A172 (cell line): ENCODE measurements at regions not wholly inside any gene's neighbourhood (a gene's known extent, or its start where the extent isn't known, plus 50 kb on each side); places are given as distances from the start of the nearest gene placed in this dataset.

Experiments
- DNase-seq: peaks from one replicate; pipeline ENCODE4 v3.0.0-alpha.2; 2015; ENCODE audit warnings: low spot score

GRCh38 chr4:17174751-17175150, 276.3 kb upstream of the LDB2 start:
- no peak for DNase-seq

GRCh38 chr4:17173300-17173699, 274.9 kb upstream of the LDB2 start:
- DNase-seq = no peak

GRCh38 chr4:17170131-17170530, 271.7 kb upstream of the LDB2 start:
- no peak for DNase-seq

- DNase-seq = no peak
These were observed 271.3 kb upstream of the LDB2 start for GRCh38 chr4:17169699-17170098.

GRCh38 chr4:17168571-17168970, 270.1 kb upstream of the LDB2 start:
- no peak for DNase-seq

GRCh38 chr4:17166954-17167353, 268.5 kb upstream of the LDB2 start:
- DNase-seq = no peak

- no peak for DNase-seq
These were observed 266.8 kb upstream of the LDB2 start for GRCh38 chr4:17165286-17165685.

GRCh38 chr4:17164666-17165065, 266.2 kb upstream of the LDB2 start:
- no peak for DNase-seq

GRCh38 chr4:17163156-17163771, 264.8 kb upstream of the LDB2 start:
- no peak for DNase-seq

GRCh38 chr4:17157304-17157703, 258.9 kb upstream of the LDB2 start:
- no peak for DNase-seq

- no peak for DNase-seq
These were observed 257.0 kb upstream of the LDB2 start for GRCh38 chr4:17155486-17155885.

- no peak for DNase-seq
These were observed 255.1 kb upstream of the LDB2 start for GRCh38 chr4:17153572-17153971.

- DNase-seq = no peak
These were observed 254.6 kb upstream of the LDB2 start for GRCh38 chr4:17152941-17153540.

GRCh38 chr4:17142232-17142711, 243.8 kb upstream of the LDB2 start:
- DNase-seq = no peak

GRCh38 chr4:17138847-17139246, 240.4 kb upstream of the LDB2 start:
- no peak for DNase-seq

GRCh38 chr4:17134565-17134964, 236.1 kb upstream of the LDB2 start:
- DNase-seq = no peak

GRCh38 chr4:17134100-17134499, 235.7 kb upstream of the LDB2 start:
- no peak for DNase-seq

GRCh38 chr4:17132226-17132625, 233.8 kb upstream of the LDB2 start:
- no peak for DNase-seq

GRCh38 chr4:17128268-17128667, 229.8 kb upstream of the LDB2 start:
- DNase-seq = no peak

GRCh38 chr4:17126321-17126966, 228.0 kb upstream of the LDB2 start:
- no peak for DNase-seq

- no peak for DNase-seq
These were observed 226.3 kb upstream of the LDB2 start for GRCh38 chr4:17124767-17125166.

- DNase-seq = no peak
These were observed 222.3 kb upstream of the LDB2 start for GRCh38 chr4:17120761-17121160.

- DNase-seq = no peak
These were observed 219.3 kb upstream of the LDB2 start for GRCh38 chr4:17117746-17118145.
